ENCODE measurements at regions not wholly inside any gene's neighbourhood (a gene's known extent, or its start where the extent isn't known, plus 50 kb on each side); places are given as distances from the start of the nearest gene placed in this dataset.

GRCh38 chr3:63207066-63207590, 71.0 kb upstream of the SYNPR start:
- no peak for TF ChIP-seq CTCF (IDR thresholded peaks at IDR 0.05)
- no peak for TF ChIP-seq EZH2 (IDR thresholded peaks at IDR 0.05)

Data from neural progenitor cell (in vitro differentiated cells).